ENCODE measurements at regions not wholly inside any gene's neighbourhood (a gene's known extent, or its start where the extent isn't known, plus 50 kb on each side); places are given as distances from the start of the nearest gene placed in this dataset.

- TF ChIP-seq REST (IDR thresholded peaks at IDR 0.05) = no peak
- TF ChIP-seq KDM5A (IDR thresholded peaks at IDR 0.05) = no peak
- no peak for TF ChIP-seq FOSL2 (IDR thresholded peaks at IDR 0.05)
- no peak for TF ChIP-seq FOSL2 (CRISPR knock-in tag; IDR thresholded peaks at IDR 0.05)
Measured at GRCh38 chr7:53983480-53983879, 558.7 kb upstream of the VSTM2A start (continued).

- CTCF ChIA-PET = no interaction called here
- 3% methylated on average over 3 of the region's 4 CpGs for WGBS (ENCODE audit: missing lambda C conversion rate)
- Histone ChIP-seq H3K4me2 (no peak overlapping the region), H3K4me3 (no peak overlapping the region), H3K4me1 (no peaks in the 10 kb centered on the region), H3K9me3 (no peaks in the 10 kb centered on the region), H3K27ac (no peak overlapping the region)
- DNase-seq (ENCODE audit: low read depth in 1 of 2, low spot score in 1 of 2) = no peak
- no peak for TF ChIP-seq RARB (CRISPR knock-in tag; IDR thresholded peaks at IDR 0.05)
- no peak for TF ChIP-seq REST (IDR thresholded peaks at IDR 0.05)
- TF ChIP-seq ZSCAN20 (CRISPR knock-in tag; IDR thresholded peaks at IDR 0.05) = no peak
- no peak for TF ChIP-seq BHLHE40 (IDR thresholded peaks at IDR 0.05; ENCODE audit: low read depth, low read length)
- TF ChIP-seq CHD2 (IDR thresholded peaks at IDR 0.05; ENCODE audit: low read length, partially characterized antibody) = no peak
- TF ChIP-seq ESRRA (IDR thresholded peaks at IDR 0.05; ENCODE audit: borderline replicate concordance, low read length) = no peak
- no peak for TF ChIP-seq PHF8 (IDR thresholded peaks at IDR 0.05; ENCODE audit: borderline replicate concordance, low read depth)
- no peak for TF ChIP-seq HOXA7 (CRISPR knock-in tag; IDR thresholded peaks at IDR 0.05)
- TF ChIP-seq RNF2 (IDR thresholded peaks at IDR 0.05; ENCODE audit: borderline replicate concordance, low read depth) = no peak
- no peak for TF ChIP-seq NR3C1 (IDR thresholded peaks at IDR 0.05)
- TF ChIP-seq GATA3 (IDR thresholded peaks at IDR 0.05; ENCODE audit: borderline replicate concordance) = no peak
- TF ChIP-seq HOXB13 (CRISPR knock-in tag; IDR thresholded peaks at IDR 0.05; ENCODE audit: low read depth) = no peak
- TF ChIP-seq ZNF302 (CRISPR knock-in tag; IDR thresholded peaks at IDR 0.05) = no peak
- TF ChIP-seq, protein P1, sequence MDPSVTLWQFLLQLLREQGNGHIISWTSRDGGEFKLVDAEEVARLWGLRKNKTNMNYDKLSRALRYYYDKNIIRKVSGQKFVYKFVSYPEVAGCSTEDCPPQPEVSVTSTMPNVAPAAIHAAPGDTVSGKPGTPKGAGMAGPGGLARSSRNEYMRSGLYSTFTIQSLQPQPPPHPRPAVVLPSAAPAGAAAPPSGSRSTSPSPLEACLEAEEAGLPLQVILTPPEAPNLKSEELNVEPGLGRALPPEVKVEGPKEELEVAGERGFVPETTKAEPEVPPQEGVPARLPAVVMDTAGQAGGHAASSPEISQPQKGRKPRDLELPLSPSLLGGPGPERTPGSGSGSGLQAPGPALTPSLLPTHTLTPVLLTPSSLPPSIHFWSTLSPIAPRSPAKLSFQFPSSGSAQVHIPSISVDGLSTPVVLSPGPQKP (IDR thresholded peaks at IDR 0.05; ENCODE audit: low read depth, low read length) = no peak
- TF ChIP-seq ZFP36 (IDR thresholded peaks at IDR 0.05; ENCODE audit: borderline replicate concordance, partially characterized antibody) = no peak
- no peak for TF ChIP-seq ATOH8 (CRISPR knock-in tag; IDR thresholded peaks at IDR 0.05; ENCODE audit: low read depth)
- TF ChIP-seq JUNB (IDR thresholded peaks at IDR 0.05) = no peak
- POLR2A ChIA-PET = no interaction called here
- ATAC-seq = no peak
- no peak for FAIRE-seq
Measured at GRCh38 chr7:53984776-53985175, 557.4 kb upstream of the VSTM2A start.
